Neural progenitor cell (in vitro differentiated cells): ENCODE measurements at regions not wholly inside any gene's neighbourhood (a gene's known extent, or its start where the extent isn't known, plus 50 kb on each side); places are given as distances from the start of the nearest gene placed in this dataset.

Source experiments
- EZH2 ChIP-seq: fragments of 200-600 bp; sonication (generic); IDR thresholded peaks from 2 replicates; pipeline ENCODE4 v1.6.1; 2017; ENCODE audit warnings: antibody characterized with exemption, mild to moderate bottlenecking, moderate library complexity
- EZH2phosphoT487 ChIP-seq: fragments of 200-600 bp; sonication (generic); IDR thresholded peaks from 2 replicates; pipeline ENCODE4 v1.6.1; 2017; ENCODE audit warnings: antibody characterized with exemption
- TF ChIP-seq, protein P1 (sequence below): fragments of 200-600 bp; sonication (generic); IDR thresholded peaks from 2 replicates; pipeline ENCODE4 v1.5.1; 2017; ENCODE audit warnings: antibody characterized with exemption, mild to moderate bottlenecking

DNA sequence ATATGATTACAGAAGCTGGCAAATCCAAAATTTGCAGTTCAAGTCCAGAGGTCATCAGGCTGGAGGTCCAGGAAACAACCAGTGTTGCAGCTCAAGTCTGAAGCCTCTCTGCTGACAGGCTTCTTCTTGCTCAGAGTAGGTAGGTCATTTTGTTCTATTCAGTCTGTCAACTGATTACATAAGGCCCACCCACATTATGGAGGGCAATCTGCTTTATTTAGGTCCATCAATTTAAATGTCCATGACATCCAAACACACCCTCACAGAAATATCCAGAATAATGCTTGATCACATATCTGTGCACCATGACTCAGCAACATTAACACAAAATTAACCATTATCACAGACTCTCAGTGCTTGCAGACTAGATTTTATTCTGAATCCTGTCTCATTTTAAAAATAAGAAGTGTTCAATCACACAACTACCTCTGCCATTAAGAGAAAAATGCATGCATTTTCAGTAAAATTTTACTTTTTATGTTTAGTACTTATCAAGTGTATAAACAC, 759.2 kb upstream of the ADGRB3 start:
- TF ChIP-seq, protein P1, sequence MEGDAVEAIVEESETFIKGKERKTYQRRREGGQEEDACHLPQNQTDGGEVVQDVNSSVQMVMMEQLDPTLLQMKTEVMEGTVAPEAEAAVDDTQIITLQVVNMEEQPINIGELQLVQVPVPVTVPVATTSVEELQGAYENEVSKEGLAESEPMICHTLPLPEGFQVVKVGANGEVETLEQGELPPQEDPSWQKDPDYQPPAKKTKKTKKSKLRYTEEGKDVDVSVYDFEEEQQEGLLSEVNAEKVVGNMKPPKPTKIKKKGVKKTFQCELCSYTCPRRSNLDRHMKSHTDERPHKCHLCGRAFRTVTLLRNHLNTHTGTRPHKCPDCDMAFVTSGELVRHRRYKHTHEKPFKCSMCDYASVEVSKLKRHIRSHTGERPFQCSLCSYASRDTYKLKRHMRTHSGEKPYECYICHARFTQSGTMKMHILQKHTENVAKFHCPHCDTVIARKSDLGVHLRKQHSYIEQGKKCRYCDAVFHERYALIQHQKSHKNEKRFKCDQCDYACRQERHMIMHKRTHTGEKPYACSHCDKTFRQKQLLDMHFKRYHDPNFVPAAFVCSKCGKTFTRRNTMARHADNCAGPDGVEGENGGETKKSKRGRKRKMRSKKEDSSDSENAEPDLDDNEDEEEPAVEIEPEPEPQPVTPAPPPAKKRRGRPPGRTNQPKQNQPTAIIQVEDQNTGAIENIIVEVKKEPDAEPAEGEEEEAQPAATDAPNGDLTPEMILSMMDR: no peak
- TF ChIP-seq EZH2 (no peak), EZH2phosphoT487 (no peak)
